ENCODE measurements at regions not wholly inside any gene's neighbourhood (a gene's known extent, or its start where the extent isn't known, plus 50 kb on each side); places are given as distances from the start of the nearest gene placed in this dataset.

DNA sequence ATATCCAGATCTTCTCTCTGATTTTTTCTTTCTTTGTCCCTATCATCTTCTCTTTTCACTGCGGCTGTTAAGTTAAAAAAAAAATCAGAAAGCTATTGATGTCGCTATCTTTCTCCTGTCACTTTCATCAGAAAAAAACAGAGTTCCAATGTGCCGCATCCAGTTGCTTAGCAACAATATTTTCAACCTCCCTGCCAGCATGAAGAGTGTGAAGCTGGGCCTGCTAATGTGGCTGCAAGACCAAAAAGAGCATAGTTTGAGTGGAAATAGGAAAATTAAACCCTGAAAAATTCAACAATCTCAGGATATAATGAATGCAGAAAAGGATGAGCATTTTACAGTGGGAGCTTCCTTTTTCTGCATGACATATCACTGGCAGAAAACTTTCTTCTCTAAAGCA lies 1025.4 kb upstream of the LRFN5 start (continued):
- TF ChIP-seq, protein P1, sequence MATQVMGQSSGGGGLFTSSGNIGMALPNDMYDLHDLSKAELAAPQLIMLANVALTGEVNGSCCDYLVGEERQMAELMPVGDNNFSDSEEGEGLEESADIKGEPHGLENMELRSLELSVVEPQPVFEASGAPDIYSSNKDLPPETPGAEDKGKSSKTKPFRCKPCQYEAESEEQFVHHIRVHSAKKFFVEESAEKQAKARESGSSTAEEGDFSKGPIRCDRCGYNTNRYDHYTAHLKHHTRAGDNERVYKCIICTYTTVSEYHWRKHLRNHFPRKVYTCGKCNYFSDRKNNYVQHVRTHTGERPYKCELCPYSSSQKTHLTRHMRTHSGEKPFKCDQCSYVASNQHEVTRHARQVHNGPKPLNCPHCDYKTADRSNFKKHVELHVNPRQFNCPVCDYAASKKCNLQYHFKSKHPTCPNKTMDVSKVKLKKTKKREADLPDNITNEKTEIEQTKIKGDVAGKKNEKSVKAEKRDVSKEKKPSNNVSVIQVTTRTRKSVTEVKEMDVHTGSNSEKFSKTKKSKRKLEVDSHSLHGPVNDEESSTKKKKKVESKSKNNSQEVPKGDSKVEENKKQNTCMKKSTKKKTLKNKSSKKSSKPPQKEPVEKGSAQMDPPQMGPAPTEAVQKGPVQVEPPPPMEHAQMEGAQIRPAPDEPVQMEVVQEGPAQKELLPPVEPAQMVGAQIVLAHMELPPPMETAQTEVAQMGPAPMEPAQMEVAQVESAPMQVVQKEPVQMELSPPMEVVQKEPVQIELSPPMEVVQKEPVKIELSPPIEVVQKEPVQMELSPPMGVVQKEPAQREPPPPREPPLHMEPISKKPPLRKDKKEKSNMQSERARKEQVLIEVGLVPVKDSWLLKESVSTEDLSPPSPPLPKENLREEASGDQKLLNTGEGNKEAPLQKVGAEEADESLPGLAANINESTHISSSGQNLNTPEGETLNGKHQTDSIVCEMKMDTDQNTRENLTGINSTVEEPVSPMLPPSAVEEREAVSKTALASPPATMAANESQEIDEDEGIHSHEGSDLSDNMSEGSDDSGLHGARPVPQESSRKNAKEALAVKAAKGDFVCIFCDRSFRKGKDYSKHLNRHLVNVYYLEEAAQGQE (IDR thresholded peaks at IDR 0.05; ENCODE audit: low read depth, low read length) = no peak
- TF ChIP-seq YY1 (IDR thresholded peaks at IDR 0.05; ENCODE audit: low read depth) = no peak
- TF ChIP-seq, protein P2, sequence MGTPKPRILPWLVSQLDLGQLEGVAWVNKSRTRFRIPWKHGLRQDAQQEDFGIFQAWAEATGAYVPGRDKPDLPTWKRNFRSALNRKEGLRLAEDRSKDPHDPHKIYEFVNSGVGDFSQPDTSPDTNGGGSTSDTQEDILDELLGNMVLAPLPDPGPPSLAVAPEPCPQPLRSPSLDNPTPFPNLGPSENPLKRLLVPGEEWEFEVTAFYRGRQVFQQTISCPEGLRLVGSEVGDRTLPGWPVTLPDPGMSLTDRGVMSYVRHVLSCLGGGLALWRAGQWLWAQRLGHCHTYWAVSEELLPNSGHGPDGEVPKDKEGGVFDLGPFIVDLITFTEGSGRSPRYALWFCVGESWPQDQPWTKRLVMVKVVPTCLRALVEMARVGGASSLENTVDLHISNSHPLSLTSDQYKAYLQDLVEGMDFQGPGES (IDR thresholded peaks at IDR 0.05; ENCODE audit: low read depth, low read length) = no peak

DNA sequence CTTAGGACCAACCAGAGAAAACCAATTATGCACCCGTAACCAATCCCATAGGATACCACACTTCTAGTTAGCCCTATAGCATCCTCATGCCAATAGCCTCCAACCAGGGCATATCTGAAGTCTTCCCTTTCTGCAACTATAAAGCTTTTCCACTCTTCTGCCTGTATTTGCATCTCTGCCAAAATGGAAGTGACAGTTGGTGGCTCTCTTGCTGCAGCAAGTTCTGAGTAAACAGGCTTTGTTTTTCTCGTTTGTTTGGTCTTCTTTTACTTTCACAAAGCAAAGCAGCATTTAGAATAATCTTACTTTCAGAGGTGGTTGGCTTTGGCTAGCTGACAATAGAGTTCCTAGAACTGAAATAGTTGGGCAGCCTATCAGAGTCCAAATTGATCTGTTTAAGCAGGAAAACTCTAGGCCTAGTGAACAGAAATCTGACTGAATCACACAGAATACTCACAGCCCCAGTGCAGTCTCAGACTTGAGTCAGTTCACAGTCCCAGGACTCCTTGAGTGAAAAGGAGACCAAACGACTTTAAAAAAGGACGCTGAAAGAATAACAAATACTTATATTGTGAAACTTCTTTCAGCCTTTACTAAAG lies 1029.7 kb upstream of the LRFN5 start:
- Histone ChIP-seq H3K4me3 (ENCODE audit: low read depth in 2 of 2, low read length in 1 of 2) (no peak overlapping the region), H4K20me1 (ENCODE audit: insufficient read depth) (no peaks in the 10 kb centered on the region), H3K9me3 (no peaks in the 10 kb centered on the region), H3K36me3 (replicated peaks in 1 of 2; ENCODE audit: control insufficient read depth in 1 of 2, insufficient read depth in 2 of 2, low read length in 1 of 2) (no peaks in the 10 kb centered on the region), H3K9me2 (no peaks in the 10 kb centered on the region), H3K79me2 (ENCODE audit: insufficient read depth) (no peaks in the 10 kb centered on the region), H3K4me1 (ENCODE audit: control insufficient read depth in 1 of 2, insufficient read depth in 2 of 2, low read depth in 1 of 2, low read length in 1 of 2) (no peaks in the 10 kb centered on the region), H2AFZ (ENCODE audit: low read depth) (no peak overlapping the region), H3K4me2 (no peak overlapping the region), H3F3A (replicated peaks; ENCODE audit: insufficient read depth) (no peaks in the 10 kb centered on the region), H3K9ac (no peak overlapping the region), H3K27me3 (ENCODE audit: insufficient read depth) (no peaks in the 10 kb centered on the region), H3K27ac (ENCODE audit: low read depth in 2 of 2, low read length in 1 of 2) (no peak overlapping the region)
- POLR2A ChIA-PET = no interaction called here
- no peak for DNase-seq
- CTCF ChIA-PET = no interaction called here
- WGBS (ENCODE audit: low lambda C conversion rate) = 0% methylated on average over 4 of the region's 4 CpGs
- TF ChIP-seq, protein P3, sequence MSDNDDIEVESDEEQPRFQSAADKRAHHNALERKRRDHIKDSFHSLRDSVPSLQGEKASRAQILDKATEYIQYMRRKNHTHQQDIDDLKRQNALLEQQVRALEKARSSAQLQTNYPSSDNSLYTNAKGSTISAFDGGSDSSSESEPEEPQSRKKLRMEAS (IDR thresholded peaks at IDR 0.05; ENCODE audit: low read depth) = no peak
- TF ChIP-seq RFX5 (IDR thresholded peaks at IDR 0.05; ENCODE audit: low read length) (no peak), YY1 (IDR thresholded peaks at IDR 0.05; ENCODE audit: low read depth) (no peak), JUND (IDR thresholded peaks at IDR 0.05) (no peak), TCF12 (IDR thresholded peaks at IDR 0.05) (no peak), RCOR1 (IDR thresholded peaks at IDR 0.05; ENCODE audit: low read length) (no peak)
- TF ChIP-seq, protein P4, sequence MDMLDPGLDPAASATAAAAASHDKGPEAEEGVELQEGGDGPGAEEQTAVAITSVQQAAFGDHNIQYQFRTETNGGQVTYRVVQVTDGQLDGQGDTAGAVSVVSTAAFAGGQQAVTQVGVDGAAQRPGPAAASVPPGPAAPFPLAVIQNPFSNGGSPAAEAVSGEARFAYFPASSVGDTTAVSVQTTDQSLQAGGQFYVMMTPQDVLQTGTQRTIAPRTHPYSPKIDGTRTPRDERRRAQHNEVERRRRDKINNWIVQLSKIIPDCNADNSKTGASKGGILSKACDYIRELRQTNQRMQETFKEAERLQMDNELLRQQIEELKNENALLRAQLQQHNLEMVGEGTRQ (IDR thresholded peaks at IDR 0.05; ENCODE audit: borderline replicate concordance, low read depth, low read length) = no peak
- TF ChIP-seq, protein P1 (IDR thresholded peaks at IDR 0.05; ENCODE audit: low read depth, low read length) = no peak
- TF ChIP-seq, protein P5, sequence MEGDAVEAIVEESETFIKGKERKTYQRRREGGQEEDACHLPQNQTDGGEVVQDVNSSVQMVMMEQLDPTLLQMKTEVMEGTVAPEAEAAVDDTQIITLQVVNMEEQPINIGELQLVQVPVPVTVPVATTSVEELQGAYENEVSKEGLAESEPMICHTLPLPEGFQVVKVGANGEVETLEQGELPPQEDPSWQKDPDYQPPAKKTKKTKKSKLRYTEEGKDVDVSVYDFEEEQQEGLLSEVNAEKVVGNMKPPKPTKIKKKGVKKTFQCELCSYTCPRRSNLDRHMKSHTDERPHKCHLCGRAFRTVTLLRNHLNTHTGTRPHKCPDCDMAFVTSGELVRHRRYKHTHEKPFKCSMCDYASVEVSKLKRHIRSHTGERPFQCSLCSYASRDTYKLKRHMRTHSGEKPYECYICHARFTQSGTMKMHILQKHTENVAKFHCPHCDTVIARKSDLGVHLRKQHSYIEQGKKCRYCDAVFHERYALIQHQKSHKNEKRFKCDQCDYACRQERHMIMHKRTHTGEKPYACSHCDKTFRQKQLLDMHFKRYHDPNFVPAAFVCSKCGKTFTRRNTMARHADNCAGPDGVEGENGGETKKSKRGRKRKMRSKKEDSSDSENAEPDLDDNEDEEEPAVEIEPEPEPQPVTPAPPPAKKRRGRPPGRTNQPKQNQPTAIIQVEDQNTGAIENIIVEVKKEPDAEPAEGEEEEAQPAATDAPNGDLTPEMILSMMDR (IDR thresholded peaks at IDR 0.05) = no peak
